ENCODE measurements at regions not wholly inside any gene's neighbourhood (a gene's known extent, or its start where the extent isn't known, plus 50 kb on each side); places are given as distances from the start of the nearest gene placed in this dataset.

- no peak overlapping the region for H3K4me3 ChIP-seq (ENCODE audit: low read depth in 1 of 3, low read length in 3 of 3)
- TF ChIP-seq, protein P1, sequence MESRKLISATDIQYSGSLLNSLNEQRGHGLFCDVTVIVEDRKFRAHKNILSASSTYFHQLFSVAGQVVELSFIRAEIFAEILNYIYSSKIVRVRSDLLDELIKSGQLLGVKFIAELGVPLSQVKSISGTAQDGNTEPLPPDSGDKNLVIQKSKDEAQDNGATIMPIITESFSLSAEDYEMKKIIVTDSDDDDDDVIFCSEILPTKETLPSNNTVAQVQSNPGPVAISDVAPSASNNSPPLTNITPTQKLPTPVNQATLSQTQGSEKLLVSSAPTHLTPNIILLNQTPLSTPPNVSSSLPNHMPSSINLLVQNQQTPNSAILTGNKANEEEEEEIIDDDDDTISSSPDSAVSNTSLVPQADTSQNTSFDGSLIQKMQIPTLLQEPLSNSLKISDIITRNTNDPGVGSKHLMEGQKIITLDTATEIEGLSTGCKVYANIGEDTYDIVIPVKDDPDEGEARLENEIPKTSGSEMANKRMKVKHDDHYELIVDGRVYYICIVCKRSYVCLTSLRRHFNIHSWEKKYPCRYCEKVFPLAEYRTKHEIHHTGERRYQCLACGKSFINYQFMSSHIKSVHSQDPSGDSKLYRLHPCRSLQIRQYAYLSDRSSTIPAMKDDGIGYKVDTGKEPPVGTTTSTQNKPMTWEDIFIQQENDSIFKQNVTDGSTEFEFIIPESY (IDR thresholded peaks at IDR 0.05) = no peak
- TF ChIP-seq EGR1 (IDR thresholded peaks at IDR 0.05; ENCODE audit: low read depth in 2 of 2) (no peak), FOXA1 (IDR thresholded peaks at IDR 0.05) (no peak), TAF1 (conservative IDR thresholded peaks at IDR 0.05) (no peak), RXRA (IDR thresholded peaks at IDR 0.05) (no peak)
- WGBS = 84% methylated on average over 1 of the region's 1 CpG
- no peaks in the 10 kb centered on the region for H3K9me3 ChIP-seq (ENCODE audit: control insufficient read depth in 4 of 4, low read length in 3 of 4)
- no peak overlapping the region for H3K9ac ChIP-seq (ENCODE audit: low read depth in 1 of 2, low read length in 2 of 2)
- no peak overlapping the region for H3K27ac ChIP-seq (ENCODE audit: low read depth in 1 of 2, low read length in 2 of 2)
- no peaks in the 10 kb centered on the region for H3K4me1 ChIP-seq (ENCODE audit: control insufficient read depth in 4 of 4, insufficient read depth in 4 of 4, low read length in 3 of 4)
- DNase-seq (ENCODE audit: low spot score) = no peak
- no peaks in the 10 kb centered on the region for H3K36me3 ChIP-seq (ENCODE audit: control insufficient read depth in 4 of 4, insufficient read depth in 3 of 4, low read depth in 1 of 4, low read length in 3 of 4)
- H3K27me3 ChIP-seq (ENCODE audit: control insufficient read depth in 4 of 4, insufficient read depth in 4 of 4, low read length in 3 of 4) = no peaks in the 10 kb centered on the region
Measured at GRCh38 chr3:73709712-73710111, 85.0 kb upstream of the PDZRN3 start.

DNA sequence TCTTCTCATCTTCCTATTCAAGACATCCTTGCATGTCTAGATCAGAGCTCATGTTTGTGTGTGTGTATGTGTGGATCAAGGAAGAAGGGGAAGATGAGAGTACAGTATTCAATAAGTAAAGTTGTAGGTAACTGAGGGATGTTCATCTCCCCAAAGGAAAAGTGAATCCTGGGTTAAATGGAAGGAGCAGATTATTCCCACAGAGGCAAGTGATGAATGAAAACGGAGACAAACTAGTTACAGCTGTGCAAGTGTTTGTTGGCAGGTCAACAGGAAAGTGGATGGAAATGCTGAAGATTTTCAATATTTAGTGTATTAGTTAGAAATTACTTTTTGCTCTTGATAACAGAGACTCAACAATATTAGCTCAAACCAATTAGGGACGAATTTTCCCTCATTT lies 84.2 kb upstream of the PDZRN3 start:
- 53% methylated on average over 2 of the region's 2 CpGs for WGBS
- H3K4me3 ChIP-seq (ENCODE audit: low read depth in 1 of 3, low read length in 3 of 3) = no peak overlapping the region
- DNase-seq (ENCODE audit: low spot score) = no peak

More for the DNA sequence above, 84.2 kb upstream of the PDZRN3 start:
- Histone ChIP-seq H3K36me3 (ENCODE audit: control insufficient read depth in 4 of 4, insufficient read depth in 3 of 4, low read depth in 1 of 4, low read length in 3 of 4) (no peaks in the 10 kb centered on the region), H3K9ac (ENCODE audit: low read depth in 1 of 2, low read length in 2 of 2) (no peak overlapping the region), H3K27me3 (ENCODE audit: control insufficient read depth in 4 of 4, insufficient read depth in 4 of 4, low read length in 3 of 4) (no peaks in the 10 kb centered on the region), H3K9me3 (ENCODE audit: control insufficient read depth in 4 of 4, low read length in 3 of 4) (no peaks in the 10 kb centered on the region), H3K27ac (ENCODE audit: low read depth in 1 of 2, low read length in 2 of 2) (no peak overlapping the region), H3K4me1 (ENCODE audit: control insufficient read depth in 4 of 4, insufficient read depth in 4 of 4, low read length in 3 of 4) (no peaks in the 10 kb centered on the region)
- TF ChIP-seq RXRA (IDR thresholded peaks at IDR 0.05) (no peak), CTCF (IDR thresholded peaks at IDR 0.05; ENCODE audit: low read depth, low read length, missing input control) (no peak), EGR1 (IDR thresholded peaks at IDR 0.05; ENCODE audit: low read depth in 2 of 2) (no peak), FOXA1 (IDR thresholded peaks at IDR 0.05) (no peak), HNF4G (IDR thresholded peaks at IDR 0.05) (no peak)
- TF ChIP-seq, protein P1 (IDR thresholded peaks at IDR 0.05) = no peak
